H9 (cell line): ENCODE measurements at regions not wholly inside any gene's neighbourhood (a gene's known extent, or its start where the extent isn't known, plus 50 kb on each side); places are given as distances from the start of the nearest gene placed in this dataset.

Source experiments
- DNase-seq: peaks from one replicate; pipeline ENCODE4 v3.0.0-alpha.2; 2017
- H2AFZ ChIP-seq: one replicate; pipeline ENCODE4 v1.6.1; 2013; ENCODE audit warnings: mild to moderate bottlenecking, low read length, control low read depth, moderate library complexity
- H2AK5ac ChIP-seq: 2 replicates; pipeline ENCODE4 v1.6.1; 2013; ENCODE audit warnings: low read length, control low read depth, mixed read lengths; ENCODE audit not compliant: insufficient read length
- H2BK120ac ChIP-seq: one replicate; pipeline ENCODE4 v1.6.1; 2013; ENCODE audit warnings: low read depth, mild to moderate bottlenecking, low read length, control low read depth, inconsistent platforms; ENCODE audit not compliant: poor library complexity, severe bottlenecking
- H2BK12ac ChIP-seq: 2 replicates; pipeline ENCODE4 v1.6.1; 2013; ENCODE audit warnings: low read length, control low read depth, mixed read lengths, low read depth; ENCODE audit not compliant: insufficient read length
- H2BK15ac ChIP-seq: 2 replicates; pipeline ENCODE4 v1.6.1; 2013; ENCODE audit warnings: low read depth, low read length, control low read depth
- H2BK20ac ChIP-seq: one replicate; pipeline ENCODE4 v1.6.1; 2013; ENCODE audit warnings: low read depth, mild to moderate bottlenecking, low read length, control low read depth, inconsistent platforms; ENCODE audit not compliant: poor library complexity, severe bottlenecking
- H2BK5ac ChIP-seq: 2 replicates; pipeline ENCODE4 v1.6.1; 2013; ENCODE audit warnings: low read length, control low read depth, mixed read lengths; ENCODE audit not compliant: insufficient read length
- H3K14ac ChIP-seq: 2 replicates; pipeline ENCODE4 v1.6.1; 2013; ENCODE audit warnings: low read length, control low read depth; ENCODE audit not compliant: insufficient read depth
- H3K18ac ChIP-seq: 2 replicates; pipeline ENCODE4 v1.6.1; 2013; ENCODE audit warnings: low read depth, mild to moderate bottlenecking, mixed read lengths, low read length, control low read depth; ENCODE audit not compliant: insufficient read length
- H3K23ac ChIP-seq: 2 replicates; pipeline ENCODE4 v1.6.1; 2013; ENCODE audit warnings: low read length, control low read depth, mixed read lengths, low read depth; ENCODE audit not compliant: insufficient read length
- H3K23me2 ChIP-seq: 2 replicates; pipeline ENCODE4 v1.6.1; 2013; ENCODE audit warnings: low read depth, mild to moderate bottlenecking, mixed read lengths, low read length, control low read depth; ENCODE audit not compliant: insufficient read length, poor library complexity, severe bottlenecking
- H3K27ac ChIP-seq: 2 replicates; pipeline ENCODE4 v1.5.1; 2013; ENCODE audit warnings: low read length, control low read depth, mixed read lengths, low read depth; ENCODE audit not compliant: insufficient read length
- H3K27me3 ChIP-seq: 2 replicates; pipeline ENCODE4 v1.6.1; 2013; ENCODE audit warnings: low read length, control low read depth, inconsistent platforms; ENCODE audit not compliant: insufficient read depth
- H3K4ac ChIP-seq: 2 replicates; pipeline ENCODE4 v1.6.1; 2013; ENCODE audit warnings: low read depth, mild to moderate bottlenecking, control low read depth, inconsistent platforms, low read length, moderate library complexity
- H3K4me1 ChIP-seq: 2 replicates; pipeline ENCODE4 v1.6.1; 2013; ENCODE audit warnings: low read length, control low read depth, inconsistent platforms; ENCODE audit not compliant: insufficient read depth
- H3K4me2 ChIP-seq: 2 replicates; pipeline ENCODE4 v1.6.1; 2013; ENCODE audit warnings: low read length, control low read depth, mixed read lengths; ENCODE audit not compliant: insufficient read length, insufficient read depth
- H3K56ac ChIP-seq: 2 replicates; pipeline ENCODE4 v1.6.1; 2013; ENCODE audit warnings: low read depth, mild to moderate bottlenecking, mixed read lengths, low read length, control low read depth; ENCODE audit not compliant: insufficient read length
- H3K79me1 ChIP-seq: 2 replicates; pipeline ENCODE4 v1.6.1; 2013; ENCODE audit warnings: low read depth, mild to moderate bottlenecking, moderate library complexity, low read length, control low read depth, inconsistent platforms; ENCODE audit not compliant: insufficient read depth, poor library complexity, severe bottlenecking
- H3K79me2 ChIP-seq: 2 replicates; pipeline ENCODE4 v1.6.1; 2013; ENCODE audit warnings: low read length, control low read depth, inconsistent platforms; ENCODE audit not compliant: insufficient read depth
- H3K9ac ChIP-seq: 2 replicates; pipeline ENCODE4 v1.6.1; 2013; ENCODE audit warnings: low read length, control low read depth, mixed read lengths; ENCODE audit not compliant: insufficient read length; ENCODE audit errors: extremely low read depth
- H3K9me3 ChIP-seq: one replicate; pipeline ENCODE4 v1.6.1; 2013; ENCODE audit warnings: low read depth, low read length, inconsistent platforms; ENCODE audit not compliant: control insufficient read depth
- H3T11ph ChIP-seq: one replicate; pipeline ENCODE4 v1.6.1; 2013; ENCODE audit warnings: mild to moderate bottlenecking, low read length, control low read depth, inconsistent platforms
- H4K20me1 ChIP-seq: one replicate; pipeline ENCODE4 v1.6.1; 2013; ENCODE audit not compliant: control insufficient read depth, insufficient read length, insufficient read depth
- H4K5ac ChIP-seq: 2 replicates; pipeline ENCODE4 v1.6.1; 2013; ENCODE audit warnings: low read depth, mild to moderate bottlenecking, mixed read lengths, low read length, control low read depth; ENCODE audit not compliant: insufficient read length
- H4K8ac ChIP-seq: replicated peaks from 2 replicates; pipeline ENCODE4 v1.6.1; 2013; ENCODE audit warnings: low read length, control low read depth, mixed read lengths, low read depth; ENCODE audit not compliant: insufficient read length
- H4K91ac ChIP-seq: 2 replicates; pipeline ENCODE4 v1.6.1; 2013; ENCODE audit warnings: low read depth, mild to moderate bottlenecking, moderate library complexity, mixed read lengths, low read length, control low read depth; ENCODE audit not compliant: insufficient read length
- H3K27ac Mint-ChIP-seq, 3 experiments: 2 replicates in 2 of 3; 3 replicates in 1 of 3; pipeline ENCODE4 v1.8.0; 2020 to 2021; ENCODE audit warnings: mixed read lengths in 3 of 3, mild to moderate bottlenecking in 1 of 3, moderate library complexity in 1 of 3
- H3K27me3 Mint-ChIP-seq: 2 replicates; pipeline ENCODE4 v1.8.0; 2021; ENCODE audit warnings: low read depth, mild to moderate bottlenecking, moderate library complexity, mixed read lengths
- H3K36me3 Mint-ChIP-seq, 3 experiments: 2 replicates in 2 of 3; 3 replicates in 1 of 3; pipeline ENCODE4 v1.8.0; 2020 to 2021; ENCODE audit warnings: low read depth in 3 of 3, mixed read lengths in 3 of 3; ENCODE audit not compliant: insufficient read depth in 1 of 3
- H3K4me1 Mint-ChIP-seq, 2 experiments: 2 replicates each; pipeline ENCODE4 v1.8.0; 2020; ENCODE audit warnings: mixed read lengths in 2 of 2
- H3K4me3 Mint-ChIP-seq, 2 experiments: 2 replicates in 1 of 2; 3 replicates in 1 of 2; pipeline ENCODE4 v1.8.0; 2020 to 2021; ENCODE audit warnings: mild to moderate bottlenecking in 2 of 2, mixed read lengths in 2 of 2, moderate library complexity in 1 of 2
- H3K9me3 Mint-ChIP-seq, 2 experiments: 2 replicates in 1 of 2; 3 replicates in 1 of 2; pipeline ENCODE4 v1.8.0; 2020; ENCODE audit warnings: mild to moderate bottlenecking in 2 of 2, mixed read lengths in 2 of 2, moderate library complexity in 1 of 2
- WGBS: extraction: QIAGEN DNeasy Blood & Tissue Kit; methylation state at CpG from one replicate; pipeline ENCODE4 v1.1.7; 2013; ENCODE audit warnings: missing lambda C conversion rate, low lambda C conversion rate, mixed read lengths; ENCODE audit not compliant: insufficient read length; ENCODE audit errors: extremely low coverage; 5-methylcytosine and 5-hydroxymethylcytosine counted together
- TF ChIP-seq, protein P1 (sequence below): fragments of 200-600 bp; sonication (generic); conservative IDR thresholded peaks from 3 replicates; pipeline ENCODE4 v1.8.0; 2021; ENCODE audit warnings: antibody characterized with exemption, mild to moderate bottlenecking

DNA sequence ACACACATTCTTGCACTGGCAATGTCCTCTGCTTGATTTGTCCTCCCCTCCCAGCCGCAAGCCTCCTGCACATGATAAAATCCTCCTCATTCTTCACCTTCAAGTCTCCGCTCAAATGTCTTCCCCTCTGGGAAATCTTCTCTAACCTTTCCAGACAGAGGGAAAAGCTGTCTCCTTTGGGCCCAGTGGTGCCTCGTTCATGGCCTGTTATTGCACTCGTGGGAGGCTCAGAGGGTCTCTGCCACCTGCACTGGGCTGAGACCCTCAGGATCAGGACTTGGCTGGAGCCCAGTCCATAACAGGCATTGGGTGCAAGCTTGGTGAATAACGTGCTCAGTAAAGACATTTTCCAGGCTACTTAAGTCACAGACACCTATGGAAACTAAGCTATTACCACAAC lies 68.6 kb downstream of the PTGR3 start:
- DNase-seq, result no peak

More for the DNA sequence above, 68.6 kb downstream of the PTGR3 start:
- no peaks in the 10 kb centered on the region for H3K79me1 ChIP-seq
- no peak overlapping the region for H3T11ph ChIP-seq
- no peaks in the 10 kb centered on the region for H3K79me2 ChIP-seq
- no peak overlapping the region for H3K23ac ChIP-seq
- no peak overlapping the region for H2BK15ac ChIP-seq
- no peak overlapping the region for H2BK12ac ChIP-seq
- H3K4me2 ChIP-seq, result no peak overlapping the region
- Mint-ChIP-seq H3K4me1 (no peaks in the 10 kb centered on the region), H3K4me3 (no peak overlapping the region), H3K27ac (no peak overlapping the region), H3K36me3 (peaks cover 4 to 5% (median 4%) of the 10 kb centered on the region in 3 experiments; a peak in 4 of 7 replicates), H3K27me3 (peaks cover 8% of the 10 kb centered on the region), H3K9me3 (peaks cover 8 to 13% of the 10 kb centered on the region in 2 experiments)
- no peak overlapping the region for H2AFZ ChIP-seq
- H3K23me2 ChIP-seq, result no peaks in the 10 kb centered on the region
- WGBS, result no CpG with 5 or more reads among the region's 5 CpGs
- no peak overlapping the region for H4K91ac ChIP-seq
- no peak overlapping the region for H3K4ac ChIP-seq
- H2BK20ac ChIP-seq, result no peak overlapping the region
- H3K27ac ChIP-seq, result no peak overlapping the region
- no peak overlapping the region for H2BK120ac ChIP-seq
- H3K56ac ChIP-seq, result no peak overlapping the region
- no peak overlapping the region for H4K8ac ChIP-seq
- H2BK5ac ChIP-seq, result no peak overlapping the region
- no peaks in the 10 kb centered on the region for H3K9me3 ChIP-seq
- no peaks in the 10 kb centered on the region for H3K4me1 ChIP-seq
- H2AK5ac ChIP-seq, result no peak overlapping the region
- H4K20me1 ChIP-seq, result no peaks in the 10 kb centered on the region
- H4K5ac ChIP-seq, result no peak overlapping the region
- no peaks in the 10 kb centered on the region for H3K27me3 ChIP-seq
- TF ChIP-seq, protein P1, sequence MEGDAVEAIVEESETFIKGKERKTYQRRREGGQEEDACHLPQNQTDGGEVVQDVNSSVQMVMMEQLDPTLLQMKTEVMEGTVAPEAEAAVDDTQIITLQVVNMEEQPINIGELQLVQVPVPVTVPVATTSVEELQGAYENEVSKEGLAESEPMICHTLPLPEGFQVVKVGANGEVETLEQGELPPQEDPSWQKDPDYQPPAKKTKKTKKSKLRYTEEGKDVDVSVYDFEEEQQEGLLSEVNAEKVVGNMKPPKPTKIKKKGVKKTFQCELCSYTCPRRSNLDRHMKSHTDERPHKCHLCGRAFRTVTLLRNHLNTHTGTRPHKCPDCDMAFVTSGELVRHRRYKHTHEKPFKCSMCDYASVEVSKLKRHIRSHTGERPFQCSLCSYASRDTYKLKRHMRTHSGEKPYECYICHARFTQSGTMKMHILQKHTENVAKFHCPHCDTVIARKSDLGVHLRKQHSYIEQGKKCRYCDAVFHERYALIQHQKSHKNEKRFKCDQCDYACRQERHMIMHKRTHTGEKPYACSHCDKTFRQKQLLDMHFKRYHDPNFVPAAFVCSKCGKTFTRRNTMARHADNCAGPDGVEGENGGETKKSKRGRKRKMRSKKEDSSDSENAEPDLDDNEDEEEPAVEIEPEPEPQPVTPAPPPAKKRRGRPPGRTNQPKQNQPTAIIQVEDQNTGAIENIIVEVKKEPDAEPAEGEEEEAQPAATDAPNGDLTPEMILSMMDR, result no peak
- no peak overlapping the region for H3K14ac ChIP-seq
- no peak overlapping the region for H3K18ac ChIP-seq
- H3K9ac ChIP-seq, result no peak overlapping the region
